HG02938 (cell line): ENCODE measurements at regions not wholly inside any gene's neighbourhood (a gene's known extent, or its start where the extent isn't known, plus 50 kb on each side); places are given as distances from the start of the nearest gene placed in this dataset.

Experiments used
- ATAC-seq: cut with Tn5 transposase; IDR thresholded peaks from one replicate; pipeline ENCODE4 v1.9.1; 2021; ENCODE audit warnings: mild to moderate bottlenecking, moderate library complexity; ENCODE audit not compliant: unreplicated experiment

DNA sequence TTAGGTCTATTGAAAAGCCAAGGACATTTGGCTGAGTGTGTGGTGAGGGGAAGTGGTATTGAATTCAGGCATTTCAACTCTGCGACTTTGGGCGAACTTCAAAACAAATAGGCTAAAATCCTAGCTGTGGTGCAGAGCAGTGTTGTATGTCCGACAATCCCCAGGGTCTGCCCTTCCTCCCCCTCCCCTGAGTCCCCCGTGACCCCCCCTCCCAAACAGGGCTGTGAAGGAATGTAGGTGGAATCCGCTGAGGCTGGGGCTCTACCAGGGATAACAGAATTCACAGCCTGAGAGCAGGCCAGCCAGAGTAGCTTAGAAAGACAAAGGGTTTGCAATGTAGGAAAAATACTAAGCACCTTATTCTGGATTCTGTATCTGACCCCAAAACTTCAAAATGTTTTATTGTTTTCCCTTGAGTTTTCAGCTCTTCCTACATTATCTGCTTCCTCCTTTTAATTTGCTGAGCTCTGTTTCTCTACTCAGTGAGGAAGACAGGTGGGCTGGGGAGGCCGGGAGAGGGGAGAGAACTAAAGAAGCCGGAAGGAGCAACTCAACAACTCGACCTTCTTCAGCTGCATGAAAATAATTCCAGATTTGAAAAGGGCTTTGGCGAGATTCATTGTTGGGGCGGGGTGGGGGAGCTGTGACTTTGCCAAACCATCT is 315.2 kb downstream of the BLID start:
- ATAC-seq: no peak

DNA sequence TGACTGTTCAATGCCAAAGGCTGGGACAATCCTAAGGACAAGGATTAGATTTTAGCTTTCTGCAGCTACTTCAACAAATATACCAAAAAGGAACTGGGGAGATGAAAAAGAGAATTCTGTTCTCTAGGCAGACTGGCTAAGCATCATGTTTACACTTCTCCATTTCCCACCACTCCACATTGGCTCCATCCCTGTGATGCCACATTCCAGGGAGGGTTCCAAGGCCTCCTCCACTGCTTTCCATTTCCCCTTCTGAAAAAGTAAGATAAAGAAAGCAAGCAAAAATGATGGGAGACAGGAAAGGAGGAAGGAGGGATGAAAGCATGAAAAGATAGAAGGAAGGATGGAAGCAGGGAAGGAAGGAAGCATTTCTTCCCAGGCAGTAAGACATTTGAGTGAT is 315.8 kb downstream of the BLID start:
- ATAC-seq: no peak

DNA sequence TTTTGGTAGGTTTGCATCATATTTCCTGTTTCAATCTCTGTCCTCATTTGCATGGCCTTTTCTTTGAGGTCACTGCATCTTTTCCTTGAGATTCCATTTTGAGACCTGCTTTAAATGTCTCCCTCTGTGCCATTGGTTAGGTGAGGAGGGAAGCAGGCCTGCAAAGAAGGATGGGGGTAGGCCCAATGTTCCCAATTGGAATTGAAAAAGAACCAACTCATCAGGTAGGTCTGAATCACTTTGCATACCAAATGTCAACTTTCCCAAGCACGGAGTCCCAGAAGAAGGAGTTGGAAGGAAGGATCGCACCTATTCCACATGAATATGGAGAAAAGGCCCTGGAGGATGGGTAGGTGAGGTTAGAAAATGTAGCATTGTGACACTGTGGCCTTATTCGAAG is 318.5 kb downstream of the BLID start:
- no peak for ATAC-seq

DNA sequence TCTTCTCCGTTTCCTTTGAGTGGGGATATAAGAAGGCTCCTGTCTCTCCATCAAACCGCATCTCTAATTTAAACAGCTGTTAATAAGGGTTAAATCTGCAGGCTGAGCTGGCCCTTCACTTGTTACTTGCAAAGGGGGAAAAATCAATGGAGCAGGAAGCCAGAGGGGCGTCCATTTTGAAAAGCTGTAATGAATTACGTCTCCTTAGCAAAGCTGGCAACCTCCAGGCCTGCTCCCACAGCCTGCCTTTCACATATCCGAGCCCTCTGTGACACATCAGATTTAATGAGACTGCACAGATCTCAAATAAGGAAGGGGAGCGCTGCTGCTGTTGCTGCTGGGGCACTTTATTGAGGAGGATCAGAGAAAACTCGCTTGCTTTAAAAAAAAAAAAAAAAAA is 320.8 kb downstream of the BLID start:
- ATAC-seq: no peak

GRCh38 chr11:121794671-121795141 is 321.3 kb downstream of the BLID start:
- ATAC-seq: no peak

- ATAC-seq: no peak
Observed at GRCh38 chr11:121793916-121794315, 322.1 kb downstream of the BLID start.

- ATAC-seq: no peak
Observed at GRCh38 chr11:121793291-121793690, 322.7 kb downstream of the BLID start.

- no peak for ATAC-seq
Observed at GRCh38 chr11:121792185-121792584, 323.8 kb downstream of the BLID start.

GRCh38 chr11:121790430-121790829 is 325.6 kb downstream of the BLID start:
- no peak for ATAC-seq

DNA sequence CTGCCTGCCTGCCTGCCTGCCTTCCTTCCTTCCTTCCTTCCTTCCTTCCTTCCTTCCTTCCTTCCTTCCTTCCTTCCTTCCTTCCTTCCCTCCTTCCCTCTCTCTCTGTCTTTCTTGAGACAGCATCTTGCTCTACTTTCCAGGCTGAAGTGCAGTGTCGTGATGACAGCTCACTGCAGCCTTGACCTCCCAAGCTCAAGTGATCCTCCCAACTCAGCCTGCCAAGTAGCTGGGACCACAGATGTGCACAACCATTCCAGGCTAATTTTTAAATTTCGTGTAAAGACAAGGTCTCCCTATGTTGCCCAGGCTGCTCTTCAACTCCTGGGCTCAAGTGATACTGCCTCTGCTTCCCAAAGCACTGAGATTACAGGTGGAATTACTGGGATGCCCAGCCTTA is 328.2 kb upstream of the SORL1-AS1 start:
- ATAC-seq: no peak

DNA sequence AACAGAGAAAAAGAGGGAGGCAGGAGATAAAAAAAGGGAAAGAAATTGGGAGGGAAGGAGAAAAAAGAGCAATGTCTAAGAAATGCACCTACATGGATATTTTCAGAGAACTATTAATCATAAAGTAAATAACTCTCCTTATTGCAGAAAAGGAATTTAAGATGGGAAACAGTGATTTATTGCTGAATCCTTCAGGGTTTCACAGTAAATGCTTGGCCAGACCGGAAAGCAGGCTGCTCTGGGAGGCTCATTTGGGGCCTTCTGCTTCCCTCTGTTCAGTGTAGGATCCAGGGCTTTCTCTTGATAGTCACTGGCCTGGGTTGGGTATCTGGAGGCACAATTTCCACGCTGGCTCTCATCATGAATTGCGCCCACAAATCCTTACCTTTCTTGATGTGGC is 324.3 kb upstream of the SORL1-AS1 start:
- no peak for ATAC-seq

- no peak for ATAC-seq
Observed at GRCh38 chr11:121775276-121775675, 322.5 kb upstream of the SORL1-AS1 start.

DNA sequence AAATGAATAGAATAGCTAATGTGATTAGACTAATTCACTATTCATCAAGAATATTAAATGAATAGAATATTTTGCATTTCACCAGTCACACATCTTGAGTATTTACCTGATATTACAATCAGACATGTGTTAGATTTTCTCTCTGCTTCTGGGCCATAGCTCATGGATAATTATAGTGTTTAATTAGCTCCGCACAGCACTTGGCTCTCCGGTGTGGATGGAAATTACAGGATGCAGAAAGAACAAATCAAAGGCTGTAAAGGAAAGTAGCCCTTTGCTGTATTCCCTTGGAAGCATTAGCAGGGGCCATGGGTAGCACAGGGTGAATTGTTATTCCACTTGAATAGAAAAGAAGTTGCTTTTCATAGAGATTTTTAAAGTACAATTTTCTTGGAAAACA is 320.3 kb upstream of the SORL1-AS1 start:
- no peak for ATAC-seq

DNA sequence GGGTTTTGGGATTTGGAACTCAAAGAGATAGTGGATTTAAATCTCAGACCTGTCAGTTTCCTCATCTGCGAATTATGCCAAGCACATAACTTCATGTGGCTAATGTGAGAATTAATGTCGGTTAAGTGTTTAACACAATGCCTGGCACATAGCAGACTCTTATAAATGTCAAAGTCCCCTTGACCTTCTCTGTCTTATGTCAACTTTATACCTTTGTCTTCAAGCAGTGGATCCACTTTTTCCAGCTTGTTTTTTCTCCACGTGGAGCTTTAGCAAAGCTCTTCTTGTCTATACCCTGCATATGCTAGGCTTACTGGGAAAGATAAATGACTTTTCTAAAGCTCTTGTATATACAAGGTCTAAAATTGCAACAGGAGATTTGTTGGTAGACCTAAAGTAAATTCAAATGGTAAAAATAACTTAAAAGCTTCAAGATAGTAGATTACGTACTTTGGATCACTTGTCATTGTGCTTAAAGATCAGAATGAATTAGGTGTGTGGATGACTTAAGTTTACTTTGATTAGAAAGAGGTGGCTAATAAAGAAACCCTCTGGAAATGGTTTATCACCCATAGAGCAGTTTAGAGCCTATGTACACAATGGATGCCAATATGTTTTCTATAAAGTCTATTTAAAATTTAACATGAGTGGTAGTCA is 318.3 kb upstream of the SORL1-AS1 start:
- no peak for ATAC-seq

DNA sequence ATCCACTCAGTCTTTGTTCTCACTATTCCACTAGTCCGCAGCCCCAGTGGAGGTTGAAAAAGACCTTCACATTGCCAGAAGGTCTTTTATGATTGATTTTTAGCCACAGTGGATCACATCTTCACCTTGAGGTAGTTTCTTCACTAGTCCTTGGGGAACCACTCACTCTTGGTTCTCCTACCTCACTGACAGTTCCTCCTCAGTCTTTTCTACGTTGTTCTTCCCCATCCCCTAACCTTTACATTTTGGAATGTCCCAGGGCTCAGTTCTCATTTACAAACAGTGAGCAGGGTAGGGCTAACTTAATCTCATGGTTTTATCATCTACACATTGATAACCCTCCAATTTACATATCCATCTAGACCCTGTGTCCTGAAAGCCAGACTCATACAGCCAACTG is 316.4 kb upstream of the SORL1-AS1 start:
- no peak for ATAC-seq

GRCh38 chr11:121767433-121767832 is 314.7 kb upstream of the SORL1-AS1 start:
- ATAC-seq: peak; percentile 60

DNA sequence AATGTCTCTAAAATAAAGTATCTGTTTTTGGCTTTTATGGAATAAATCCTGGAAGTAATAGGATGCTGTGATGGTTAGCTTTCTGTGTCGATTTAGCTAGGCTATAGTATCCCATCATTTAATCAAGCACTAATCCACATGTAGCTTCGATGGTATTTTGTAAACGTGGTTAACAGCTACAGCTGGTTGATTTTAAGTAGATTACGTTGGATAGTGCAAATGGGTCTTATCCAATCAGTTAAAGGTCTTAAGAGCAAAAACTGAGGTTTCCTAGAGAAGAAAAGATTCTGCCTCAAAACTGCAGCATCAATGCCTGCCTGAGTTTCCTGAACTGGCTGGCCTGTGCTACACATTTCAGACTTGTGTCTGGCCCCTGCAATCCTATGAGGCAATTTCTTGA is 314.2 kb upstream of the SORL1-AS1 start:
- ATAC-seq: no peak

GRCh38 chr11:121766166-121766565 is 313.4 kb upstream of the SORL1-AS1 start:
- no peak for ATAC-seq

- ATAC-seq: peak; percentile 83
Observed at GRCh38 chr11:121763526-121763925, 310.8 kb upstream of the SORL1-AS1 start.

- no peak for ATAC-seq
Observed at GRCh38 chr11:121762820-121763219, 310.1 kb upstream of the SORL1-AS1 start.

DNA sequence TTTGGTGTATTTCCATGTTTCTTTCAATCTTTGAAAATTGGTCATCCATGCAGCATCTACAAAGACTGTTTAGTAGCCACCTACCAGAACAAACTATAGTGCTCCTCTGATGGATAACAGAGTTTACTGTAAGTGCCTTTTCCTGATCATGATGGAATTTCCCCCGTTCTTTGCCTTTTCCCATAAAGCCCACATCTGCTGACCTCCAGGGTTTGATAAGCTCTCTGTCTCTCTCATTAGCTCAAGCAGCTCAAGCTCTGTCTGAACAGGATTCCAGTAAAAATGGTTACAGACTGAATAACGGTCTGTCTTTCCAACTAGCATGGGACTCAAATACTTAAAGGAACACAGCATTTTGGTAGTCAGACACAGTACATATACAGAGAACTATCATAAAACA is 308.4 kb upstream of the SORL1-AS1 start:
- ATAC-seq: no peak

DNA sequence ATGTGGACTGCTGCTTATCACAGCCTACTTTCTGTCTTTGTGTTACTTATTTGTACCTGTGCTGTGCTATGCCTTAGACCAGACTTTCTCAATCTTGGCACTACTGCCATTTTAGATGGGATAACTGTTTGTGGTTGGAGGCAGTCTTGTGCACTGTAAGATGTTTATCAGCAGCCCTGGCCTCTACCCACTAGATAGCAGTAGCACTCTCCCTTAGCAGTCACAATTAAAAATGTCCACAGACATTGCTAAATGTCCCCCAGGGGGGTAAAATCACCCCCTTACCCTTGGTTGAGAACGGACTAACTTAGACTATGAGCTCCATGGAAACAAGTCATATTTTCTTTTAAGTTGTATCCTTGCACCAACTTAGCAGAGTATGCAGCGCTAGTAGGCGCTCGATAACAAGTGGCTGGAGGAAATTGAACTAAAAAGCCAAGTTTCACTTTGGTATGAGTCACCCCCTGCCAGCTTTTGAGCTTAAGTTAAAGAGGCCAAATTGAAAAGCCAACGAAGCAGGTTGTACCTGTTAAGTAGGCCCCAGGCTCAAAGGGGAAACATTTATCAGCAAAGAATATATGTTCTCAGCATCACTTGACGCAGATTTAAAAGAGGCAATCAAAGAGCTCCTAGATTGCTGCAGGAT is 304.8 kb upstream of the SORL1-AS1 start:
- ATAC-seq: no peak
